HCEC 1CT (cell line): ENCODE measurements at regions not wholly inside any gene's neighbourhood (a gene's known extent, or its start where the extent isn't known, plus 50 kb on each side); places are given as distances from the start of the nearest gene placed in this dataset.
"Not testable (repeated sequence)": the region's sequence is repeated elsewhere in the genome, so short reads cannot be mapped to it uniquely, and the experiment has no call there.

Experiments used
- DNase-seq: peaks from one replicate; pipeline ENCODE4 v3.0.0-alpha.2; 2017

- DNase-seq = no peak
Observed at GRCh38 chr16:88309174-88309907, 73.4 kb upstream of the ZNF469 start.

- DNase-seq = no peak
Observed at GRCh38 chr16:88309908-88310265, 72.9 kb upstream of the ZNF469 start.

DNA sequence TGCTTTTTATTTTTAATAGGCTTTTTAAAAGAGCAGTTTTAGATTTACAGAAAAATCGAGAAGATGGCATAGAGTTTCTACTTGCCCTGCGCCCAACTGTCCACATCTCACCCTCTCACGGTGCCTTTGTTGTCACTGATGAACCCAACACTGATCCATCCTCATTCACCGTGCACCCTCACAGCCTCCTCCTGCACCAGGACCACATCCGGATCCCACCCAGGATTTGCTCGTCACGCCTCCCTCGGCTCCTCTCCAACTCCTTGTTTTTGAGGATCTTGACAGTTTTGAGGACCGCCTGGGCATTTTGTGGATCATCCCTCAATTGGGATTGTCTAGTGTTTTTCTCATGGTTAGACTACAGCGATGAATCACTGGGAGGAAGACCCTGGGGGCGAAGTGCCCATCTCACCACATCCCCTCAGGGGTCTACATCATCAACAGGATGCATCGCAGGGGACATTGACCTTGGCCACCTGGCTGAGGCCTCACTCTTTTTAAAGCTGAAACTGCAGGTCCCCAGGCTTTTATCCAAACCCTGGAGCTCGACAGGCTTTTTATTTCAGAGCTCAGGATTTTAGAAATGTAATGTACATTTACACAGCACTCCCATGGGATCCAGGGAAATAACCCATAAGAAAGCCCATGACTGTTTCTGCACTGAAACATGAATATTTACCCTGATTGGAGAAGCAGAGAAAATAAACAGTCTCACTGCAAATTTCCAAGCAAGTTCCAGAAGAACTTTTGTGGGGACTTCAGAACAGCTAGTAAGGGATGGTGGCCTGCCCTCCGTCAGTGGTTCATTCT, 71.8 kb upstream of the ZNF469 start:
- DNase-seq = no peak

DNA sequence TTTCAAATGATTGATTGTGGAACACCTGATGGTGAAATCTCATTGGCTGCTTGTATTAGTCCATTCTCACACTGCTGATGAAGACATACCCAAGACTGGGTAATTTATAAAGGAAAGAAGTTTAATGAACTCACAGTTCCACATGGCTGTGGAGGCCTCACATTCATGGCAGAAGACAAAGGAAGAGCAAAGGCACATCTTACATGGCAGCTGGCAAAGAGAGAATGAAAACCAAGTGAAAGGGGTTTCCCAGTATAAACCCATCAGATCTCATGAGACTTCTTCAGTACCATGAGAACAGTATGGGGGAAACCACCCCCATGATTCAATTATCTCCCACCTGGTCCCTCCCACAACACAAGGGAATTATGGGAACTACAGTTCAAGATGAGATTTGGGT, 70.9 kb upstream of the ZNF469 start:
- DNase-seq = not testable (repeated sequence)

GRCh38 chr16:88312732-88313131, 70.0 kb upstream of the ZNF469 start:
- DNase-seq = no peak

DNA sequence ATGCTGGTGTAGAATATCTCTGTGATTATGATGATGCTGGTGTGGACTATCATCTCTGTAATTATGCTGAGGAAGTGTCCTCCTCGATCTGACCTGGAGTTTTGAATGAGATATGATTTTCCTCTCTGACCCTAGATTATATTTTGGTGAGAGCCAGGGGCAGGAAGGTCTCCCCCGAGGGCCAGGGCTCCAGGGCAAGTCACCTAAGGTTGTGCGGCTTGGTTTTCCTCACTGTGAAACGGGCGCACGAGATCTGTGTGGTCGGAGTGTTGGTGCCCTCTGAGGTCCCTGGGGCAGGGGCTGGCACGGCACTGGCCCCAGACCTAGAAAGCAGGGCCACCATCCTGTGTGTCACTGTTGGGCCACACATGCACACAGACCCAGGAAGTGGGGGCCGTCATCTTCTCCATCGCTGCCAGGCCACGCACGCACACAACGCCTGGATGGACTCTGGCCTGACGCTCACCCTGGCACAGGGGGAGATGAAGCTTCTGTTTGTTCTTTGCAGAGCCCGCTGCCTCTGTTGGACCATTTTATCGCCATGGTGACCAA, 67.7 kb upstream of the ZNF469 start:
- DNase-seq = no peak

GRCh38 chr16:88315543-88316105, 67.1 kb upstream of the ZNF469 start:
- DNase-seq = peak; percentile 79

DNA sequence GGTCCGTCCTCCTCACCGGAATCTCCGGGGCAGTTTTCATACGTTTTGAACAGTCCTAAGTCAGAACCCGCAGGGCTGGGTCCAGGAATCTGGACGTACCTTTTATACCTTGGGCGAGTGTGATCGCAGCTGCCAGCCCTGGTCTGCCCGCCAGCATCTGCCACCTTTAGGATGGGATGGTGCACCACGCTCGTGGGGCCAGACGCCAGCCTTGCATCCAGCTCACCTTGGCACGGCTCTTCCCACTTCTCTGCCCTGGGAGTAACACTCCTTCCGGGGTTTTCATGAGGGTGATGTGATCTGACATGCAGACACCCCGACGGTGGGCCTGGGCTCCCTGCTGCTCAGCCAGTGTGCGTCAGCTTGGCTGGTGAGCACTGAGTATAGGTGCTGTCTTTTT, 66.6 kb upstream of the ZNF469 start:
- no peak for DNase-seq

- no peak for DNase-seq
Observed at GRCh38 chr16:88316941-88317612, 65.7 kb upstream of the ZNF469 start.

GRCh38 chr16:88317613-88317965, 65.2 kb upstream of the ZNF469 start:
- no peak for DNase-seq

DNA sequence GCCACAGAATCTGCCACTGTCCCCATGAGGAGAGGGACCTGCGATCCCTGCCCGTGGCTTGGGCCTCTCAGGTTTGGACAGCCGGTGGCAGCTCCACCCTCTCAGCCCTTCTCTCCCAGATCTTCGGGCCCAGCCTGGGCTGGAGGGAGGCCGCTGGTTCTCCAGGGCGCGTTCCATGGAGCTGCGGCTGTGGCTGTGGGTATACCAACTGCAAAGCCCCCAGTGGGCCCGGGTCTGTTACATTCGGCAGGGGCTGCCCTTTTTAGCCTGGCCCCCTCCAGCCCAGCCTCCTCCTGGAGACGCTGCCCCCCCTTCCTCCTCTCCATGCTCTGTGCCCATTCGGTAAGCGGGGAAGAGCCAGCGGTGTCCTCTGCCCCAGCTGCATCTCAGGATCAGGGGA, 64.7 kb upstream of the ZNF469 start:
- no peak for DNase-seq

DNA sequence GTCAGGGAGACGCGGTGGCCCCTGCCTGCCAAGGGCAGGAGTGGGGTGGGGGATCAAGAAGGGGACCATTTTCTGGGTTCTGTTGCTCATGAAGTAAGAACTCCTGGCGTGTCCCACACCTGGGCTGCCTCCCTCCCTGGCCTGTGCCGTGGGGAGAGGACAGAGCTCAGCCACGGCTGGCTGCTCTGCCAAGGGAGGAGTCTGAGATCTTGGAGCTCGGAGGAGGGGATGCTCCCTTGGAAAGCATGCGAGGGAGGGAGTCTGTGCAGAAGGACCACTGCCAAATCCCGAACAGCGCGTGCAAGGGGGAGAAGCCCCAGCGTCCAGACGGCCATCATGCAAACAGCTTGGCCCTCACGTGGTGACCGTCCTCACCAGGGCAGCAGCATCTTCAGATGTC, 64.2 kb upstream of the ZNF469 start:
- no peak for DNase-seq

GRCh38 chr16:88319116-88319965, 63.4 kb upstream of the ZNF469 start:
- DNase-seq = no peak

DNA sequence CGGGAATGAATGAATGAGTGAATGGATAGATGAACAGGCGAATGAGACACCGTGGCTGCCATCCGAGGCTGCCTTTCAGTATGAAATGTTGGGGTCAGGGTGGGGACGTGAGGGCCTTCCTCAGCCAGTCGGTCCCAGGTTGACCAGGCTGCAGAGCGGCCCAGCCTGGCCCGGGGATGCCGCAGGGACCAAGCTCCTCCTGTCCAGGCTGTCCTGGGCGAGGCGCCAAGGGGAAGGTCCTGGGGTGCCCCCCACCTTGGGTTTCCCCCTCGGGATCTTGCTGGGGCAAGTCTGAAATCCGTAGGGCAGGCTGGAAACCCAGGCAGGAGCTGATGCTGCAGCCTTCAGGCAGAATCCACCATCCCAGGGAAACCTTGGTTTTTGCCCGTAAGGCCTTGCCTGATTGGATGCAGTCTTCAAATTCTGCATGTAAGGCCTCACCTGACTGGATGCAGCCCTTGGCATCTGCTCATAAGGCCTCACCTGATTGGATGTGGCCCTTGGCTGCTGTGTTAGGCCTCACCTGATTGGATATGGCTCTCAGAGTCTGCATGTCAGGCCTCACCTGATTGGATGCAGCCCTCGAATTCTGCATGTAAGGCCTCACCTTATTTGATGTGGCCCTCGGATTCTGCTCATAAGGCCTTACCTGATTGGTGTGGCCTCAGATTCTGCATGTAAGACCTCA, 61.7 kb upstream of the ZNF469 start:
- no peak for DNase-seq

GRCh38 chr16:88321635-88322499, 60.9 kb upstream of the ZNF469 start:
- no peak for DNase-seq

GRCh38 chr16:88322500-88322970, 60.2 kb upstream of the ZNF469 start:
- DNase-seq = no peak

- DNase-seq = no peak
Observed at GRCh38 chr16:88323041-88323440, 59.7 kb upstream of the ZNF469 start.

GRCh38 chr16:88323546-88324330, 59.0 kb upstream of the ZNF469 start:
- no peak for DNase-seq

GRCh38 chr16:88325087-88325750, 57.5 kb upstream of the ZNF469 start:
- DNase-seq = no peak
